HG03139 (cell line): ENCODE measurements at regions not wholly inside any gene's neighbourhood (a gene's known extent, or its start where the extent isn't known, plus 50 kb on each side); places are given as distances from the start of the nearest gene placed in this dataset.

ENCODE experiments used
- ATAC-seq: cut with Tn5 transposase; IDR thresholded peaks from one replicate; pipeline ENCODE4 v1.9.1; 2021; ENCODE audit not compliant: unreplicated experiment

DNA sequence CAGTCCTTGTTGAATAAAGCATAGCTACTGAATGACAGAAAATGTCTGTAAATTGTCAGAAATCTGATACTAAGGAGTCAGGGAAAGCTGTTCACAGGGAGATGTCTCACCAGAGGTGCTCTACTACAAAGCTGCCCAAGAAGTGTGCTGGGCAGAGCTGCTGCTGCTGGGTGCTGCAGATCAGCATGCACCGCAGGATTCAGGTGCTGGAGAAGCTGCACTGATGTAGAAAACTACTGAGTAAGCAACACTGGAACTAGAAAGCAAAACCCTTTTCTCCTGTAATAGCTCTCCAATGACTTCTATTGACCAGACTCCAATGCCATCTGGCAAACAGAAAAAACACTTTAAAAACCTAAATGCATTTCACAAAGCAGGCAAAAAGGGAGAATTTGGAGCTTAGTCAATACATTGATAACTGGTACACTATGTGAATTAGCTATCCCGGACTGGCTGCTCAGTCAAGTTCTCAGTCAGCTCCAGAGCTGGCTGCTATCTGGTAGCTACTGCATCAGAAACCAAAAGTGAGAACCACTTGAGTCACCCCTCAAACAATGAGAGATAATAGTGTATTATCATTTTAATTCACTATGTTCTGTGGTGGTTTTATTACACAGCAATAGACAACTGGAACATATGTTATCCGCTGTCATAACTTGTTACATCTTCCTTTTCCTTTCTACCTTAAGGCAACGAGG is 493.1 kb downstream of the CPS1 start:
- no peak for ATAC-seq

GRCh38 chr2:211055438-211055837 is 499.0 kb downstream of the CPS1 start:
- ATAC-seq: no peak

GRCh38 chr2:211061612-211062296 is 505.4 kb downstream of the CPS1 start:
- ATAC-seq: no peak

- ATAC-seq: no peak
Observed at GRCh38 chr2:211062297-211062612, 505.9 kb downstream of the CPS1 start.

- ATAC-seq: no peak
Observed at GRCh38 chr2:211067029-211067428, 510.6 kb downstream of the CPS1 start.

- no peak for ATAC-seq
Observed at GRCh38 chr2:211068108-211068780, 511.8 kb downstream of the CPS1 start.

- ATAC-seq: no peak
Observed at GRCh38 chr2:211070547-211070946, 514.1 kb downstream of the CPS1 start.

DNA sequence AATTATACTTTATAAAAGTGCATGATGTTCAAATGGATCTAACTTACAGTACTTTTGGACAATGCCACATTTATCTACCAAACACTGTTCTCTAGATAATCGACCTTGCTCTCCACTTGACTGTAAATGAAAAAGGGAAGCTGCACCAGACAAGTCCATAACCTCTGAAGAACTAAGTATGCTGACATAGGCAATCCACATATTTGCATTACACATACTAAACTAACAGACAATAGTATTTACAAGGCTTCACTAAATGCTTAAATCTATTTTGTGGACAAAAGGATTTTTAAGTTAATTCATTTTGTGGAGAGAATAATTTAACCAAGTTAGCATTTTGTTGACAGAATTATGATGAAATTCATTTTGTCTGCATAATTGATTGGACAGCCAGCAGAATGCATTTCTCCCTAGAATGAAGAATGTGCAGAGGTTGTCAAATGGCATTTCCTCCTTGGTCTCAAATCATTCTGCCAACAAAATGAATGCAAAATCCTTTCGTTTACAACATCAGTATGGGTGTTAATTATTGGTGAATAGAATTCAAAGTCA is 520.9 kb downstream of the CPS1 start:
- no peak for ATAC-seq

GRCh38 chr2:211084352-211084751 is 528.0 kb downstream of the CPS1 start:
- ATAC-seq: no peak

DNA sequence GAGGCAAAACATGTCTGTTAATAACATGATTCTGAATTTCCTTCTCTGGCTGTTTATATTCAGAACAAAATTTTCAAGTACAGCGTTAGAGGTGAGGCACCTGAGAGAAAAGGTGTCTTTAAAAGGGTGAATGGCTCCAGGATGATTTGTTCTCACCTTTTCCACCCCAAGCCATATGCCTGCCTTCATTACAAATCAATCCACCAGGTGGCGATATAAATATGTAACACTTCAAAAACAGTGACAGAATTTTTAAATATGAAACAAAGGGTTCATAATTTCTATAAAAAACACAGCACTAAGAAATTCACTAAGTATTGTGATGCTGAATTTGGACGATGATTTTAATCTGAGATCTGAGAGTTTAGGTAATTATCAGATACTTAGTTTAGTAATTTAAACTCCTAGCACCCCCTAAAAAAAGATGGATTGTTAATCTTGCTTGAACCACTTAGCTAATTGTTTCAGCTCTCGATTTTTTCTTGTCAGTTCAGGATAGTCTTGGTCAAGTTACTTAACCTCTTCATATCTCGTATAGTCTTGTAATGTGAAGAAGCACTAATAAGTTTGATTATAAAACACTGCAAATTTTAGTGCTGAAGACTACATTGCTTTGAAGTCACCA is 528.8 kb downstream of the CPS1 start:
- ATAC-seq: no peak

GRCh38 chr2:211086049-211086448 is 529.6 kb downstream of the CPS1 start:
- no peak for ATAC-seq

DNA sequence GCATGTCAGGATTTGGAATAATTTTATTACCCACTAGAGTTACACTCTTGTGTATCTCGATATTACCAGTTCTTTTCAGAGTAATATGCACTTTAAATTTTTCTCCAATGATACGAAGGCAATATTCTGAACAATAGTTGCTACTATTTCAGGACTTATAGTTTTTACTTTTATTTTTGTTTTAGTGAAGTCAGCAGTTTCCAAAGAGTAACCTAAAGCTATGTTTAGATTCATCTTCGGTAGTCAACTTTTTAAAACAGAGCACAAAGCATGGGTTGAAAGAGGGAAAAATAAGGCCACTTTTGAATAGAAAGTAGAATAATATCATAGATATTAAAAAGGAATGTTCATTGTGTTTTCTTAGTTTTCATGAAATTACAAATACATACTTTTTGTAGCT is 532.7 kb downstream of the CPS1 start:
- ATAC-seq: no peak

DNA sequence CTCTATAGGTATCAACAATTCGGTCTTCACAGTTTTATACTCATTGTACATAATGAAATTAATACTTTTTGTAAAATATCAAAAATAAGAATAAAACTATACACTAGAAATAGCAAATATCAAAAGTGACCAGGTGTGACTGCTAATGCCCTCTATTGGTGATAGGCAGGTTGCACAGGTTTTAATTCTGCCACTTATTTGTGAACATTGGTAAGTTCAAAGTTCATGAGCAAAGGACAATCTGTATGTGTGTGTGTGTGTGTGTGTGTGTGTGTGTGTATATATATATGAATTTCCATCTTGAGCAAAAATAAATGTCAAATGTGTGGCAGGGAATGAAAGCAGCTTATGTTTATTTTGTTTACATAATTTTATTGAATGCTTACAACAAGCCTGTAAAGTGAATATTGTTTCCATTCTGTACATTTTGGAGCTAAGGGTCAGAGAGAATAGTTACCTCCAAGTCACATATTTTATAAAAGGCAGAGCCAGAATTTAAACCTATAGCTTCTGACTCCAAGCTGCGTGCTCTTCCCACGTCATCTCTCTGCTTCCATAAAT is 537.4 kb downstream of the CPS1 start:
- ATAC-seq: no peak

DNA sequence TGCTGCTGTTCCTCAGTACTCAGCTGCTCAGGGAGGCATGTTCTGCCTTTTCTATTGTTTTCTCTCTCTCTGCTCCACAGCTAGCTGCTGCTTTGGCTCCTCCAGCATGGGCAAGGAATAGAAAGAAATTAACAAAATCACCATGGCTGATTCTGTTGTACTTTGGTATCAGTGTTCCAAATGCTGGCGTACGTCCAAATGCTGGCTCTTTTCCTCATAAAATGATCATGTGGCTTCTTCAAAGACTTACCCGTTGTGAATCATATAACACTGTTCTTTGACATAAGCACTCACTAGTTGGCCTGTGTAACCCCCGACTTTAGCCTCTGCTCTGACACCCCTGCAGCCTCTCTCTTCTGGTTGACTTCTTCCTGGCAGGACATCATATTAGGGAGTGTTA is 547.6 kb downstream of the CPS1 start:
- ATAC-seq: no peak

DNA sequence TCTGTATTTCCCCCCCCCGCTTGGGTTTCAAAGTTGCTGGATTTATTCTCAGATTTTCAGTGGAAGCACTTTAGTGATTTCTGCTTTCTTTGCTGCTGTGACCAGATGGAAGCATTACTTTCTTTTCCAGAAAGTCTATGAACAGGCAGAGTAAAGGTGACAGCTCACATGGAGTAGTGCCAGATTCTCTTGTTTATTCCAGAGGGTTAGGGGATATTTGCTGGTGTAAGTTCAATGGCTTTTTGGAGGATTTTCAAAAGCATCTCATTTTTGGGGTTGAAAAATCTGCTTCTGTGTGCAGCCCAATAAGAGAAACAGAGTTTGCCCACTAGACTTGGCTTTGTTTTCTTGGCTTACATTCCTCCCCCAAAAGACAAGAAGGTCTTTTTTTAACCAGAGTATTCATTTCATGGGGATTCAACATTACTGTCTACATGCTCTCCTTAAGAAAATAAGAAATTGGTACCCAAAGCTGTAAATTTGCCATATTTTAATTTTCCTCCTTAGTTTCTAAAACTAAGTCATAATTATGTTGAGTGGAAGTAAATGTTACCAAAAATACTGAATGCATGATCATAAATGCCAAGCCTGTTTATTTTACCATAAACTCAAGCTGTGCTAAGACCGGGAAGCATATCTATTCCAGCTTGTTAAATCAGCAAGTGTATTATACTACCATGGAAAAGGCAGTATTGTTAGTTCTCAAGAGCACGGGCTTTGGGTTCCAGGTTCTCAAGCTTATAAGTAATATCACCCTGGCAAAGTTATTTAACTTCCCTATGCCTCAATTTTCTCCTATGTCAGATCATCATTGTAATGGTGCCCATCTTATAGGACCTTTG is 557.2 kb downstream of the CPS1 start:
- ATAC-seq: no peak

DNA sequence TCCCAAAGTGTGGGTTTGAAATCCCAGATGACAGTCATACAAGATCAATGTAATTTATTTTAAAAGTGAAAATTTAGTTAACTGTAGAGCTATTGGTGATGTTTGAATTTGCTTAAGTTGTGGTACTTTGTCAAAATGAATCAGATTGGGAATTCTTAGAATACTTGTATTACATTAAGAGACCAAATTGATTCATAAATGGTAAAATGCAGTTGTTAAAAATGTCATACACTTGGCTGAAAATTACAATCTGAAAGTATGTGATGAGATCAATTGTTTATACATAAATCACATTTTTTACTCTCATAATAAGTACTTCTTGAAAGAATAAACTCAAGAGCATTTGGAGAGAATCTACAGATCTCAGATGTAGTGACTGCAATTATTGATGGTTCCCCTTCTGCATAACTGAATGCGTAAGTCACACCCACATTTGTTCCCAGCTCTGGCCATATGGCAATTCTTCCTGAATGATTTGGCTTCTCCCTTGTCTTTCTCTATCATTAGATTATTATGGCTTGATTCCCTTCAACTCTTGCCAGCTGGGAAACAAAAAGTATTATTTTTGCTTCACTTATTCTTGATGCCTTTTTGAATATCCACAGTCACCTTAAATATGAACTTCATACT is 558.5 kb downstream of the CPS1 start:
- no peak for ATAC-seq

DNA sequence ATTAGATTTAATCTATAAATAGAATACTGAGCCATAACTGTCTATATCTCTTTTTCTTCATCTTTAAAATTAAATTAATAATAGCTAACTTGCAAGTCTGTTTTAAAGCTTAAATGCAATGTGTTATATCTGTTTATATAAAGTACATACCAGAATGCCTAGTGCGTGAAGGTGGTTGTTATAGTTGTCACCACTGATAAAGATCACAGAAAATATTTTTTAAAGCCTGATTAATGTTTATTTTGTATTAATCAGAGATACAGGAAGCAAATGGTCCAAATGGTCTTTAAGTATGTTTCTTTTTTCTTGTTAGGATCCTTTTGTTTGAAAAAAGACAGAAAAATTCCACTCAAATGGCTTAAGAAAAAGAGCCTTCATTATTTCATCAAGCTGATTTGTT is 560.6 kb downstream of the CPS1 start:
- ATAC-seq: no peak

- no peak for ATAC-seq
Observed at GRCh38 chr2:211126256-211126655, 569.9 kb downstream of the CPS1 start.

GRCh38 chr2:211127501-211127900 is 571.1 kb downstream of the CPS1 start:
- ATAC-seq: no peak

DNA sequence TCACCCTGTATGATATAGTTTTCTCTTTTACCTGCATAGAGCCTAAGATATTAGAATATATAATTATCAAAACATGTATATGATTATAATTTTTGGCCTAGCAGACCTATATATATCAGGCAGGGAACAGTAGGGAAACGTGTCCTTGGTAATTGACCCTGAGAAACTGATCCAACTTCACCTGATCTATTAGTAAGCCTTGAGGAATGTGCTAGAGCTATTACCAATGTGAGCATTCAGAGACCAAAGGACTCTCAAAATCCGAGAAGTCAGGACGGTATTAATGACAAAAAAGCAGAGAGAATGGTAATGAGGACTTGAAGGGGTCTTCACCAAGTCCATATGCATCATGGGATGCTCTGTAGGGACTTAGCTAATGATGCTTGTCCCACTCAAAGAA is 571.9 kb downstream of the CPS1 start:
- ATAC-seq: no peak
